ENCODE measurements at regions not wholly inside any gene's neighbourhood (a gene's known extent, or its start where the extent isn't known, plus 50 kb on each side); places are given as distances from the start of the nearest gene placed in this dataset.

- no peak for DNase-seq
Measured at GRCh38 chr2:34353509-34354113, 754.5 kb upstream of the FAM98A start.

GRCh38 chr2:34349527-34349926 is 750.4 kb upstream of the FAM98A start:
- DNase-seq: no peak

GRCh38 chr2:34345030-34345429 is 745.9 kb upstream of the FAM98A start:
- no peak for DNase-seq

GRCh38 chr2:34340307-34340706 is 741.2 kb upstream of the FAM98A start:
- no peak for DNase-seq

- no peak for DNase-seq
Measured at GRCh38 chr2:34337735-34338134, 738.6 kb upstream of the FAM98A start.

GRCh38 chr2:34332813-34333212 is 733.7 kb upstream of the FAM98A start:
- no peak for DNase-seq

- no peak for DNase-seq
Measured at GRCh38 chr2:34320056-34320455, 721.0 kb upstream of the FAM98A start.

- DNase-seq: no peak
Measured at GRCh38 chr2:34317797-34318196, 718.7 kb upstream of the FAM98A start.

- DNase-seq: no peak
Measured at GRCh38 chr2:34316788-34317187, 717.7 kb upstream of the FAM98A start.

GRCh38 chr2:34311816-34312215 is 712.7 kb upstream of the FAM98A start:
- DNase-seq: no peak

- DNase-seq: no peak
Measured at GRCh38 chr2:34308140-34308539, 709.0 kb upstream of the FAM98A start.

- DNase-seq: no peak
Measured at GRCh38 chr2:34307636-34308035, 708.5 kb upstream of the FAM98A start.

GRCh38 chr2:34306745-34307144 is 707.6 kb upstream of the FAM98A start:
- DNase-seq: no peak

- DNase-seq: no peak
Measured at GRCh38 chr2:34305587-34305986, 706.5 kb upstream of the FAM98A start.

GRCh38 chr2:34294961-34295360 is 695.9 kb upstream of the FAM98A start:
- DNase-seq: no peak

- no peak for DNase-seq
Measured at GRCh38 chr2:34291076-34291475, 692.0 kb upstream of the FAM98A start.

- DNase-seq: no peak
Measured at GRCh38 chr2:34288016-34288415, 688.9 kb upstream of the FAM98A start.

GRCh38 chr2:34280606-34281005 is 681.5 kb upstream of the FAM98A start:
- no peak for DNase-seq

- no peak for DNase-seq
Measured at GRCh38 chr2:34266908-34267697, 668.0 kb upstream of the FAM98A start.

GRCh38 chr2:34261701-34262100 is 662.6 kb upstream of the FAM98A start:
- no peak for DNase-seq

GRCh38 chr2:34254272-34254878 is 655.3 kb upstream of the FAM98A start:
- no peak for DNase-seq

- no peak for DNase-seq
Measured at GRCh38 chr2:34252111-34252510, 653.0 kb upstream of the FAM98A start.

- no peak for DNase-seq
Measured at GRCh38 chr2:34251578-34251977, 652.5 kb upstream of the FAM98A start.

- DNase-seq: no peak
Measured at GRCh38 chr2:34244195-34244594, 645.1 kb upstream of the FAM98A start.

All from NCI-H345 (cell line).